ENCODE measurements at regions not wholly inside any gene's neighbourhood (a gene's known extent, or its start where the extent isn't known, plus 50 kb on each side); places are given as distances from the start of the nearest gene placed in this dataset.
A peak's percentile ranks its signal among the peaks of the same experiment; 100 is the strongest.

- Histone ChIP-seq H3K9me3 (no peaks in the 10 kb centered on the region), H3K4me1 (no peaks in the 10 kb centered on the region), H3K4me3 (no peak overlapping the region), H3K27me3 (no peaks in the 10 kb centered on the region), H3K27ac (no peak overlapping the region), H3K36me3 (no peaks in the 10 kb centered on the region)
- intact Hi-C loops (cut with DNase I; ENCODE audit: low total_unique reads) = no loop called here
- no peak for TF ChIP-seq CTCF (IDR thresholded peaks at IDR 0.05)
- no peak for DNase-seq
These were observed 133.6 kb upstream of the SSTR1 start for GRCh38 chr14:38074081-38074480.

- no peaks in the 10 kb centered on the region for H3K36me3 ChIP-seq
- intact Hi-C loops (cut with DNase I; ENCODE audit: low total_unique reads) = no loop called here
- H3K4me3 ChIP-seq = no peak overlapping the region
- no peaks in the 10 kb centered on the region for H3K9me3 ChIP-seq
- H3K27me3 ChIP-seq = no peaks in the 10 kb centered on the region
- no peaks in the 10 kb centered on the region for H3K4me1 ChIP-seq
- no peak for DNase-seq
- H3K27ac ChIP-seq = no peak overlapping the region
- TF ChIP-seq CTCF (IDR thresholded peaks at IDR 0.05) = no peak
These were observed 132.9 kb upstream of the SSTR1 start for GRCh38 chr14:38074754-38075153.

GRCh38 chr14:38078393-38078792 lies 129.3 kb upstream of the SSTR1 start:
- Histone ChIP-seq H3K4me1 (no peaks in the 10 kb centered on the region), H3K27me3 (no peaks in the 10 kb centered on the region), H3K4me3 (no peak overlapping the region), H3K36me3 (no peaks in the 10 kb centered on the region), H3K9me3 (no peaks in the 10 kb centered on the region), H3K27ac (no peak overlapping the region)
- no peak for TF ChIP-seq CTCF (IDR thresholded peaks at IDR 0.05)
- intact Hi-C loops (cut with DNase I; ENCODE audit: low total_unique reads) = no loop called here
- DNase-seq = peak in 1 of 2 donors; percentile 21

GRCh38 chr14:38079268-38079667 lies 128.4 kb upstream of the SSTR1 start:
- no peak overlapping the region for H3K27ac ChIP-seq
- H3K4me1 ChIP-seq = no peaks in the 10 kb centered on the region
- no peaks in the 10 kb centered on the region for H3K36me3 ChIP-seq
- H3K27me3 ChIP-seq = no peaks in the 10 kb centered on the region
- H3K9me3 ChIP-seq = no peaks in the 10 kb centered on the region
- H3K4me3 ChIP-seq = no peak overlapping the region
- no peak for DNase-seq
- intact Hi-C loops (cut with DNase I; ENCODE audit: low total_unique reads) = no loop called here
- no peak for TF ChIP-seq CTCF (IDR thresholded peaks at IDR 0.05)

GRCh38 chr14:38079886-38080285 lies 127.8 kb upstream of the SSTR1 start:
- H3K4me1 ChIP-seq = peaks cover 0 to 5% (median 0%) of the 10 kb centered on the region in 4 donors
- no peaks in the 10 kb centered on the region for H3K9me3 ChIP-seq
- DNase-seq = no peak
- H3K27ac ChIP-seq = no peak overlapping the region
- H3K36me3 ChIP-seq = no peaks in the 10 kb centered on the region
- TF ChIP-seq CTCF (IDR thresholded peaks at IDR 0.05) = no peak
- H3K4me3 ChIP-seq = no peak overlapping the region
- intact Hi-C loops (cut with DNase I; ENCODE audit: low total_unique reads) = no loop called here
- no peaks in the 10 kb centered on the region for H3K27me3 ChIP-seq

- Histone ChIP-seq H3K27me3 (no peaks in the 10 kb centered on the region), H3K36me3 (no peaks in the 10 kb centered on the region), H3K4me1 (peaks cover 0 to 11% (median 0%) of the 10 kb centered on the region in 4 donors), H3K9me3 (no peaks in the 10 kb centered on the region), H3K27ac (no peak overlapping the region), H3K4me3 (no peak overlapping the region)
- intact Hi-C loops (cut with DNase I; ENCODE audit: low total_unique reads) = no loop called here
- no peak for TF ChIP-seq CTCF (IDR thresholded peaks at IDR 0.05)
- DNase-seq = no peak
These were observed 127.0 kb upstream of the SSTR1 start for GRCh38 chr14:38080696-38081095.

All from tibial artery (tissue), 4 donors.